Breast epithelium (tissue), 3 donors: ENCODE measurements at regions not wholly inside any gene's neighbourhood (a gene's known extent, or its start where the extent isn't known, plus 50 kb on each side); places are given as distances from the start of the nearest gene placed in this dataset.

ENCODE experiments used
- POLR2A ChIP-seq: fragments of 450-650 bp; IDR thresholded peaks from one replicate; pipeline ENCODE4 v1.6.1; 2016; ENCODE audit warnings: antibody characterized with exemption, mild to moderate bottlenecking, moderate library complexity
- POLR2AphosphoS5 ChIP-seq, 3 donors: sonication (generic); formaldehyde crosslinking; IDR thresholded peaks; one replicate each; pipeline ENCODE4 v1.6.1; 2017; ENCODE audit warnings: antibody characterized with exemption in 3 of 3

- TF ChIP-seq POLR2A (no peak), POLR2AphosphoS5 (IDR thresholded peaks at IDR 0.05) (no peak)
Measured at GRCh38 chr20:24361541-24361940, 107.9 kb upstream of the SYNDIG1 start.
